HG03575 (cell line): ENCODE measurements at regions not wholly inside any gene's neighbourhood (a gene's known extent, or its start where the extent isn't known, plus 50 kb on each side); places are given as distances from the start of the nearest gene placed in this dataset.

Source experiments
- ATAC-seq: cut with Tn5 transposase; IDR thresholded peaks from one replicate; pipeline ENCODE4 v1.9.1; 2021; ENCODE audit not compliant: unreplicated experiment, insufficient number of reproducible peaks, low FRiP score; ENCODE audit errors: extremely low read depth

- no peak for ATAC-seq
Measured at GRCh38 chr1:59008599-59009347, 224.9 kb upstream of the JUN start.

- no peak for ATAC-seq
Measured at GRCh38 chr1:59011663-59012062, 227.8 kb upstream of the JUN start.

- ATAC-seq: no peak
Measured at GRCh38 chr1:59012378-59012777, 228.5 kb upstream of the JUN start.

GRCh38 chr1:59013276-59013927 is 229.6 kb upstream of the JUN start:
- no peak for ATAC-seq

- ATAC-seq: no peak
Measured at GRCh38 chr1:59013928-59014279, 230.1 kb upstream of the JUN start.

GRCh38 chr1:59014827-59015226 is 231.0 kb upstream of the JUN start:
- ATAC-seq: no peak

GRCh38 chr1:59015708-59016107 is 231.9 kb upstream of the JUN start:
- ATAC-seq: no peak

- no peak for ATAC-seq
Measured at GRCh38 chr1:59016390-59016789, 232.5 kb upstream of the JUN start.

GRCh38 chr1:59017501-59018231 is 233.8 kb upstream of the JUN start:
- no peak for ATAC-seq

- ATAC-seq: no peak
Measured at GRCh38 chr1:59018446-59018845, 234.6 kb upstream of the JUN start.

- no peak for ATAC-seq
Measured at GRCh38 chr1:59018860-59019259, 235.0 kb upstream of the JUN start.

GRCh38 chr1:59020151-59020997 is 236.5 kb upstream of the JUN start:
- ATAC-seq: peak; percentile 89

GRCh38 chr1:59022199-59022598 is 238.4 kb upstream of the JUN start:
- ATAC-seq: no peak

- no peak for ATAC-seq
Measured at GRCh38 chr1:59022799-59023198, 239.0 kb upstream of the JUN start.

GRCh38 chr1:59025201-59025600 is 241.4 kb upstream of the JUN start:
- no peak for ATAC-seq

- peak; percentile 77 for ATAC-seq
Measured at GRCh38 chr1:59025898-59026426, 242.1 kb upstream of the JUN start.

- ATAC-seq: peak; percentile 15
Measured at GRCh38 chr1:59026472-59026948, 242.7 kb upstream of the JUN start.

GRCh38 chr1:59027177-59027576 is 243.3 kb upstream of the JUN start:
- ATAC-seq: no peak

- no peak for ATAC-seq
Measured at GRCh38 chr1:59028048-59028447, 244.2 kb upstream of the JUN start.
